ENCODE measurements at regions not wholly inside any gene's neighbourhood (a gene's known extent, or its start where the extent isn't known, plus 50 kb on each side); places are given as distances from the start of the nearest gene placed in this dataset.

- DNase-seq = no peak
Observed at GRCh38 chr12:115569345-115570068, 708.0 kb downstream of the MED13L start.

- DNase-seq = no peak
Observed at GRCh38 chr12:115558281-115558680, 719.2 kb downstream of the MED13L start.

- no peak for DNase-seq
Observed at GRCh38 chr12:115553622-115554021, 723.9 kb downstream of the MED13L start.

GRCh38 chr12:115543269-115543668, 734.2 kb downstream of the MED13L start:
- DNase-seq = no peak

GRCh38 chr12:115542656-115543055, 734.8 kb downstream of the MED13L start:
- no peak for DNase-seq

GRCh38 chr12:115541891-115542421, 735.5 kb downstream of the MED13L start:
- DNase-seq = no peak

GRCh38 chr12:115528466-115528865, 749.0 kb downstream of the MED13L start:
- no peak for DNase-seq

- no peak for DNase-seq
Observed at GRCh38 chr12:115521771-115522409, 755.6 kb downstream of the MED13L start.

GRCh38 chr12:115519887-115520286, 757.6 kb downstream of the MED13L start:
- no peak for DNase-seq

GRCh38 chr12:115519359-115519758, 758.1 kb downstream of the MED13L start:
- no peak for DNase-seq

- no peak for DNase-seq
Observed at GRCh38 chr12:115517913-115518312, 759.6 kb downstream of the MED13L start.

- DNase-seq = no peak
Observed at GRCh38 chr12:115511986-115512711, 765.3 kb downstream of the MED13L start.

GRCh38 chr12:115511305-115511704, 766.2 kb downstream of the MED13L start:
- DNase-seq = no peak

- DNase-seq = no peak
Observed at GRCh38 chr12:115508990-115509389, 768.5 kb downstream of the MED13L start.

- DNase-seq = no peak
Observed at GRCh38 chr12:115507951-115508722, 769.4 kb downstream of the MED13L start.

GRCh38 chr12:115507560-115507889, 770.0 kb downstream of the MED13L start:
- DNase-seq = no peak

- DNase-seq = no peak
Observed at GRCh38 chr12:115506822-115507559, 770.5 kb downstream of the MED13L start.

GRCh38 chr12:115504306-115505290, 772.9 kb downstream of the MED13L start:
- no peak for DNase-seq

GRCh38 chr12:115500872-115501271, 776.6 kb downstream of the MED13L start:
- no peak for DNase-seq

- DNase-seq = no peak
Observed at GRCh38 chr12:115495300-115495699, 782.2 kb downstream of the MED13L start.

GRCh38 chr12:115492553-115492952, 784.9 kb downstream of the MED13L start:
- DNase-seq = no peak

Data from NCI-H446 treated with DMSO at 0.1 percent for 48 hours (cell line).